HCT116 (cell line): ENCODE measurements at regions not wholly inside any gene's neighbourhood (a gene's known extent, or its start where the extent isn't known, plus 50 kb on each side); places are given as distances from the start of the nearest gene placed in this dataset.

Source experiments
- ATF3 ChIP-seq: IDR thresholded peaks from 2 replicates; pipeline ENCODE4 v1.6.1; 2012
- CTCF ChIP-seq, 3 experiments: fragments of 200-600 bp in 1 of 3; sonication (generic) in 1 of 3; IDR thresholded peaks in 2 of 3; conservative IDR thresholded peaks in 1 of 3; 2 replicates each; pipeline ENCODE4 v1.5.1; 2012 to 2017; ENCODE audit warnings: low read depth in 2 of 3, low read length in 2 of 3, antibody characterized with exemption in 1 of 3, borderline replicate concordance in 1 of 3, control low read depth in 1 of 3, mild to moderate bottlenecking in 1 of 3, mixed read lengths in 1 of 3, mixed run types in 1 of 3, moderate library complexity in 1 of 3; ENCODE audit not compliant: insufficient read depth in 1 of 3
- EZH2phosphoT487 ChIP-seq: fragments of 200-600 bp; IDR thresholded peaks from 2 replicates; pipeline ENCODE4 v1.6.1; 2018; ENCODE audit warnings: antibody characterized with exemption, borderline replicate concordance
- POLR2AphosphoS5 ChIP-seq: IDR thresholded peaks from 2 replicates; pipeline ENCODE4 v1.6.1; 2011; ENCODE audit warnings: mild to moderate bottlenecking, low read depth, low read length, moderate library complexity
- SIN3A ChIP-seq: IDR thresholded peaks from 2 replicates; pipeline ENCODE4 v1.6.1; 2012; ENCODE audit warnings: low read depth

- TF ChIP-seq ATF3: no peak
- TF ChIP-seq SIN3A: no peak
- no peak for TF ChIP-seq CTCF (IDR thresholded peaks at IDR 0.05 in 2 of 3, conservative IDR thresholded peaks at IDR 0.05 in 1 of 3; ENCODE audit: borderline replicate concordance in 1 of 3, insufficient read depth in 1 of 3, low read depth in 2 of 3, low read length in 2 of 3)
- no peak for TF ChIP-seq EZH2phosphoT487
- TF ChIP-seq POLR2AphosphoS5: no peak
Observed at GRCh38 chr5:18433336-18433735, 799.1 kb downstream of the TAF11L14 start.
